HepG2 (cell line): ENCODE measurements at regions not wholly inside any gene's neighbourhood (a gene's known extent, or its start where the extent isn't known, plus 50 kb on each side); places are given as distances from the start of the nearest gene placed in this dataset.
A peak's percentile ranks its signal among the peaks of the same experiment; 100 is the strongest.

Experiments used
- ATAC-seq: fragments of 200-7000 bp; cut with Tn5 transposase; 3 replicates; pipeline ENCODE4 v1.9.1; 2020; ENCODE audit warnings: mild to moderate bottlenecking, moderate library complexity
- BruUV-seq: library from RNA; stranded (reverse); fragments of 400-500 nt; replicated peaks from 2 replicates; lab custom pipeline; 2021; lab: Mats Ljungman, UMichigan
- CTCF ChIA-PET: fragments of 300-600 bp; formaldehyde crosslinking; extraction: SDS; loops from one replicate; lab custom pipeline; 2021; ENCODE audit warnings: low total read pairs, inconsistent platforms, low intra/inter-chr PET ratio; lab: Yijun Ruan, JAX
- POLR2A ChIA-PET: fragments of 350-600 bp; sonication (Branson Sonifier 250); formaldehyde crosslinking; loops from one replicate; lab custom pipeline; 2020; ENCODE audit warnings: antibody characterized with exemption, inconsistent platforms; lab: Yijun Ruan, JAX
- DNase-seq: peaks from one replicate; pipeline ENCODE4 v3.0.0-alpha.2; 2015; ENCODE audit warnings: low spot score
- FAIRE-seq: peaks from 3 replicates; lab custom pipeline; 2011; peaks lifted over from hg19 to GRCh38; lab: Jason Lieb, UNC
- H2AFZ ChIP-seq: one replicate; pipeline ENCODE4 v1.6.1; 2011; ENCODE audit warnings: low read length, inconsistent platforms
- H3K27ac ChIP-seq: fragments of 300-600 bp; 3 replicates; pipeline ENCODE4 v1.8.0; 2011; ENCODE audit warnings: mixed run types, mild to moderate bottlenecking, mixed read lengths, low read length, inconsistent platforms; ENCODE audit not compliant: insufficient read depth; ENCODE audit errors: extremely low read length
- H3K27me3 ChIP-seq, 2 experiments: fragments of 200-600 bp in 1 of 2; 2 replicates in 1 of 2; 3 replicates in 1 of 2; pipeline versions ENCODE4 v1.6.0 to v1.8.0; 2011; ENCODE audit warnings: low read length in 2 of 2, mild to moderate bottlenecking in 2 of 2, moderate library complexity in 2 of 2, inconsistent platforms in 1 of 2; ENCODE audit not compliant: insufficient read depth in 2 of 2, control insufficient read depth in 1 of 2
- H3K36me3 ChIP-seq, 2 experiments: fragments of 200-600 bp in 1 of 2; replicated peaks in 1 of 2; 2 replicates in 1 of 2; 3 replicates in 1 of 2; pipeline versions ENCODE4 v1.5.1 to v1.8.0; 2011; ENCODE audit warnings: low read length in 2 of 2, inconsistent platforms in 1 of 2; ENCODE audit not compliant: insufficient read depth in 2 of 2, control insufficient read depth in 1 of 2
- H3K4me1 ChIP-seq: 2 replicates; pipeline ENCODE4 v1.5.1; 2012; ENCODE audit warnings: low read length, inconsistent platforms; ENCODE audit not compliant: insufficient read depth
- H3K4me2 ChIP-seq: 2 replicates; pipeline ENCODE4 v1.6.0; 2011; ENCODE audit warnings: low read depth, low read length, inconsistent platforms
- H3K4me3 ChIP-seq, 3 experiments: fragments of 200-600 bp in 1 of 3; sonication (generic), shearing (Covaris generic) in 1 of 3; replicated peaks in 1 of 3; 2 replicates each; pipeline ENCODE4 v1.5.1; 2011 to 2016; ENCODE audit warnings: low read length in 3 of 3, inconsistent platforms in 2 of 3, low read depth in 2 of 3, mild to moderate bottlenecking in 2 of 3, control low read depth in 1 of 3, mixed read lengths in 1 of 3; ENCODE audit not compliant: insufficient read depth in 1 of 3
- H3K79me2 ChIP-seq: one replicate; pipeline ENCODE4 v1.6.1; 2011; ENCODE audit warnings: low read length, inconsistent platforms; ENCODE audit not compliant: insufficient read depth
- H3K9ac ChIP-seq: 2 replicates; pipeline ENCODE4 v1.6.0; 2011; ENCODE audit warnings: mild to moderate bottlenecking, low read depth, low read length, inconsistent platforms; ENCODE audit not compliant: insufficient read depth
- H3K9me3 ChIP-seq: 2 replicates; pipeline ENCODE4 v1.5.1; 2012; ENCODE audit warnings: mild to moderate bottlenecking, low read length
- H4K20me1 ChIP-seq: 2 replicates; pipeline ENCODE4 v1.6.0; 2011; ENCODE audit warnings: inconsistent platforms, mild to moderate bottlenecking, low read length, moderate library complexity; ENCODE audit not compliant: insufficient read depth
- MAX ChIP-seq: IDR thresholded peaks from 2 replicates; pipeline ENCODE4 v1.6.1; 2012; ENCODE audit warnings: inconsistent platforms
- SNAPC2 ChIP-seq: sonication (generic); formaldehyde crosslinking; IDR thresholded peaks from 2 replicates; pipeline ENCODE4 v1.8.1; 2022; ENCODE audit warnings: mild to moderate bottlenecking, missing genetic modification reagents
- ZBTB34 ChIP-seq: sonication (generic); formaldehyde crosslinking; IDR thresholded peaks from 2 replicates; pipeline ENCODE4 v1.8.0; 2022; ENCODE audit warnings: mild to moderate bottlenecking, missing genetic modification reagents
- ZNF318 ChIP-seq: sonication (generic); formaldehyde crosslinking; IDR thresholded peaks from 2 replicates; pipeline ENCODE4 v1.4.0; 2020; ENCODE audit warnings: mild to moderate bottlenecking, missing genetic modification reagents
- WGBS: methylation state at CpG from one replicate; pipeline ENCODE4 v1.1.6; 2017; ENCODE audit warnings: low lambda C conversion rate; 5-methylcytosine and 5-hydroxymethylcytosine counted together
- in situ Hi-C: cut with HindIII; loops from 2 replicates; pipeline ENCODE4 v1.10.0; 2017; ENCODE audit warnings: low pct_unique_long_range_greater_than_20kb; ENCODE audit not compliant: extremely low pct_ligation_motif_present
- intact Hi-C: fragments of 100-400 bp; cut with micrococcal nuclease; formaldehyde crosslinking; loops from one replicate; pipeline ENCODE4 v1.10.0; 2022; ENCODE audit not compliant: unreplicated experiment
- TF ChIP-seq, protein P1 (sequence below): sonication (generic); formaldehyde crosslinking; IDR thresholded peaks from 2 replicates; pipeline ENCODE4 v1.8.0; 2022; ENCODE audit warnings: mild to moderate bottlenecking, missing genetic modification reagents; ENCODE audit not compliant: insufficient replicate concordance
- TF ChIP-seq, protein P2 (sequence below): sonication (generic); formaldehyde crosslinking; IDR thresholded peaks from 2 replicates; pipeline ENCODE4 v1.4.0; 2020; ENCODE audit warnings: missing genetic modification reagents, mild to moderate bottlenecking, borderline replicate concordance

GRCh38 chr5:134464988-134465815, 53.5 kb upstream of the CDKN2AIPNL start:
- ChIA-PET POLR2A (interaction anchor here (1.0 to 5.6 kb wide), 18 partner anchors 8 to 352 kb away, joined by 3 to 181 read pairs (median 7); partner anchors contain the start of genes CDKN2AIPNL, JADE2, PPP2CA and UBE2B), CTCF (no interaction called here)
- WGBS: 6% methylated on average over 5 of the region's 10 CpGs
- Histone ChIP-seq H3K4me2 (peak overlapping the region; percentile 73), H3K4me1 (peaks cover 31% of the 10 kb centered on the region), H4K20me1 (no peaks in the 10 kb centered on the region), H3K4me3 (peak overlapping the region; percentile 81 to 83 (median 82)), H3K36me3 (no peaks in the 10 kb centered on the region), H3K9ac (peak overlapping the region; percentile 58), H3K27me3 (peaks cover 0 to 8% of the 10 kb centered on the region in 2 experiments; a peak in 3 of 5 replicates), H3K9me3 (no peaks in the 10 kb centered on the region), H3K27ac (peak overlapping the region; percentile 95), H3K79me2 (no peaks in the 10 kb centered on the region), H2AFZ (peak overlapping the region; percentile 33)
- BruUV-seq: no TSS peak
- DNase-seq (peak; percentile 8), ATAC-seq (peak; percentile 25), FAIRE-seq (no peak)
- intact Hi-C loops (loop anchor here (5.0 kb wide), 1 partner anchor 48 kb away; no protein-coding TSS in a partner anchor), in situ Hi-C loops (loop anchor here (5.0 kb wide), 1 partner anchor 47 kb away; no protein-coding TSS in a partner anchor)
- TF ChIP-seq ZBTB34 (CRISPR knock-in tag) (no peak), MAX (peak; percentile 29; the same call in 1 of the 2 replicates), SNAPC2 (CRISPR knock-in tag) (0 out of 2 replicates have a peak, but pooled peaks have one; percentile 28), ZNF318 (CRISPR knock-in tag) (no peak)
- TF ChIP-seq, protein P1, sequence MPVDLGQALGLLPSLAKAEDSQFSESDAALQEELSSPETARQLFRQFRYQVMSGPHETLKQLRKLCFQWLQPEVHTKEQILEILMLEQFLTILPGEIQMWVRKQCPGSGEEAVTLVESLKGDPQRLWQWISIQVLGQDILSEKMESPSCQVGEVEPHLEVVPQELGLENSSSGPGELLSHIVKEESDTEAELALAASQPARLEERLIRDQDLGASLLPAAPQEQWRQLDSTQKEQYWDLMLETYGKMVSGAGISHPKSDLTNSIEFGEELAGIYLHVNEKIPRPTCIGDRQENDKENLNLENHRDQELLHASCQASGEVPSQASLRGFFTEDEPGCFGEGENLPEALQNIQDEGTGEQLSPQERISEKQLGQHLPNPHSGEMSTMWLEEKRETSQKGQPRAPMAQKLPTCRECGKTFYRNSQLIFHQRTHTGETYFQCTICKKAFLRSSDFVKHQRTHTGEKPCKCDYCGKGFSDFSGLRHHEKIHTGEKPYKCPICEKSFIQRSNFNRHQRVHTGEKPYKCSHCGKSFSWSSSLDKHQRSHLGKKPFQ (CRISPR knock-in tag): no peak
- TF ChIP-seq, protein P2, sequence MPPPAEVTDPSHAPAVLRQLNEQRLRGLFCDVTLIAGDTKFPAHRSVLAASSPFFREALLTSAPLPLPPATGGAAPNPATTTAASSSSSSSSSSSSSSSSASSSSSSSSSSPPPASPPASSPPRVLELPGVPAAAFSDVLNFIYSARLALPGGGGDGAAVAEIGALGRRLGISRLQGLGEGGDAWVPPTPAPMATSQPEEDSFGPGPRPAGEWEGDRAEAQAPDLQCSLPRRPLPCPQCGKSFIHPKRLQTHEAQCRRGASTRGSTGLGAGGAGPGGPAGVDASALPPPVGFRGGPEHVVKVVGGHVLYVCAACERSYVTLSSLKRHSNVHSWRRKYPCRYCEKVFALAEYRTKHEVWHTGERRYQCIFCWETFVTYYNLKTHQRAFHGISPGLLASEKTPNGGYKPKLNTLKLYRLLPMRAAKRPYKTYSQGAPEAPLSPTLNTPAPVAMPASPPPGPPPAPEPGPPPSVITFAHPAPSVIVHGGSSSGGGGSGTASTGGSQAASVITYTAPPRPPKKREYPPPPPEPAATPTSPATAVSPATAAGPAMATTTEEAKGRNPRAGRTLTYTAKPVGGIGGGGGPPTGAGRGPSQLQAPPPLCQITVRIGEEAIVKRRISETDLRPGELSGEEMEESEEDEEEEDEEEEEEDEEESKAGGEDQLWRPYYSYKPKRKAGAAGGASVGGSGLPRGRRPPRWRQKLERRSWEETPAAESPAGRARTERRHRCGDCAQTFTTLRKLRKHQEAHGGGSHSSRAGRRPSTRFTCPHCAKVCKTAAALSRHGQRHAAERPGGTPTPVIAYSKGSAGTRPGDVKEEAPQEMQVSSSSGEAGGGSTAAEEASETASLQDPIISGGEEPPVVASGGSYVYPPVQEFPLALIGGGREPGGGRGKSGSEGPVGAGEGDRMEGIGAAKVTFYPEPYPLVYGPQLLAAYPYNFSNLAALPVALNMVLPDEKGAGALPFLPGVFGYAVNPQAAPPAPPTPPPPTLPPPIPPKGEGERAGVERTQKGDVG (CRISPR knock-in tag): 0 out of 2 replicates have a peak, but pooled peaks have one; percentile 18
